HepG2 (cell line): ENCODE measurements at regions not wholly inside any gene's neighbourhood (a gene's known extent, or its start where the extent isn't known, plus 50 kb on each side); places are given as distances from the start of the nearest gene placed in this dataset.

ENCODE experiments used
- ATAC-seq: fragments of 200-7000 bp; cut with Tn5 transposase; 3 replicates; pipeline ENCODE4 v1.9.1; 2020; ENCODE audit warnings: mild to moderate bottlenecking, moderate library complexity
- BruUV-seq: library from RNA; stranded (reverse); fragments of 400-500 nt; replicated peaks from 2 replicates; lab custom pipeline; 2021; lab: Mats Ljungman, UMichigan
- CTCF ChIA-PET: fragments of 300-600 bp; formaldehyde crosslinking; extraction: SDS; loops from one replicate; lab custom pipeline; 2021; ENCODE audit warnings: low total read pairs, inconsistent platforms, low intra/inter-chr PET ratio; lab: Yijun Ruan, JAX
- POLR2A ChIA-PET: fragments of 350-600 bp; sonication (Branson Sonifier 250); formaldehyde crosslinking; loops from one replicate; lab custom pipeline; 2020; ENCODE audit warnings: antibody characterized with exemption, inconsistent platforms; lab: Yijun Ruan, JAX
- DNase-seq: peaks from one replicate; pipeline ENCODE4 v3.0.0-alpha.2; 2015; ENCODE audit warnings: low spot score
- FAIRE-seq: peaks from 3 replicates; lab custom pipeline; 2011; peaks lifted over from hg19 to GRCh38; lab: Jason Lieb, UNC
- H2AFZ ChIP-seq: one replicate; pipeline ENCODE4 v1.6.1; 2011; ENCODE audit warnings: low read length, inconsistent platforms
- H3K27ac ChIP-seq: fragments of 300-600 bp; 3 replicates; pipeline ENCODE4 v1.8.0; 2011; ENCODE audit warnings: mixed run types, mild to moderate bottlenecking, mixed read lengths, low read length, inconsistent platforms; ENCODE audit not compliant: insufficient read depth; ENCODE audit errors: extremely low read length
- H3K27me3 ChIP-seq, 2 experiments: fragments of 200-600 bp in 1 of 2; 2 replicates in 1 of 2; 3 replicates in 1 of 2; pipeline versions ENCODE4 v1.6.0 to v1.8.0; 2011; ENCODE audit warnings: low read length in 2 of 2, mild to moderate bottlenecking in 2 of 2, moderate library complexity in 2 of 2, inconsistent platforms in 1 of 2; ENCODE audit not compliant: insufficient read depth in 2 of 2, control insufficient read depth in 1 of 2
- H3K36me3 ChIP-seq, 2 experiments: fragments of 200-600 bp in 1 of 2; replicated peaks in 1 of 2; 2 replicates in 1 of 2; 3 replicates in 1 of 2; pipeline versions ENCODE4 v1.5.1 to v1.8.0; 2011; ENCODE audit warnings: low read length in 2 of 2, inconsistent platforms in 1 of 2; ENCODE audit not compliant: insufficient read depth in 2 of 2, control insufficient read depth in 1 of 2
- H3K4me1 ChIP-seq: 2 replicates; pipeline ENCODE4 v1.5.1; 2012; ENCODE audit warnings: low read length, inconsistent platforms; ENCODE audit not compliant: insufficient read depth
- H3K4me2 ChIP-seq: 2 replicates; pipeline ENCODE4 v1.6.0; 2011; ENCODE audit warnings: low read depth, low read length, inconsistent platforms
- H3K4me3 ChIP-seq, 3 experiments: fragments of 200-600 bp in 1 of 3; sonication (generic), shearing (Covaris generic) in 1 of 3; replicated peaks in 1 of 3; 2 replicates each; pipeline ENCODE4 v1.5.1; 2011 to 2016; ENCODE audit warnings: low read length in 3 of 3, inconsistent platforms in 2 of 3, low read depth in 2 of 3, mild to moderate bottlenecking in 2 of 3, control low read depth in 1 of 3, mixed read lengths in 1 of 3; ENCODE audit not compliant: insufficient read depth in 1 of 3
- H3K79me2 ChIP-seq: one replicate; pipeline ENCODE4 v1.6.1; 2011; ENCODE audit warnings: low read length, inconsistent platforms; ENCODE audit not compliant: insufficient read depth
- H3K9ac ChIP-seq: 2 replicates; pipeline ENCODE4 v1.6.0; 2011; ENCODE audit warnings: mild to moderate bottlenecking, low read depth, low read length, inconsistent platforms; ENCODE audit not compliant: insufficient read depth
- H3K9me3 ChIP-seq: 2 replicates; pipeline ENCODE4 v1.5.1; 2012; ENCODE audit warnings: mild to moderate bottlenecking, low read length
- H4K20me1 ChIP-seq: 2 replicates; pipeline ENCODE4 v1.6.0; 2011; ENCODE audit warnings: inconsistent platforms, mild to moderate bottlenecking, low read length, moderate library complexity; ENCODE audit not compliant: insufficient read depth
- CTCF ChIP-seq: sonication (generic); formaldehyde crosslinking; IDR thresholded peaks from 2 replicates; pipeline ENCODE4 v1.5.0; 2020; ENCODE audit warnings: mild to moderate bottlenecking, missing genetic modification reagents, moderate library complexity
- DPF2 ChIP-seq: sonication (generic); formaldehyde crosslinking; IDR thresholded peaks from 2 replicates; pipeline ENCODE4 v1.4.0; 2020; ENCODE audit warnings: mild to moderate bottlenecking, low read depth, missing genetic modification reagents, borderline replicate concordance
- HNRNPK ChIP-seq: fragments of 200-400 bp; formaldehyde crosslinking; IDR thresholded peaks from 2 replicates; pipeline ENCODE4 v1.6.1; 2018; ENCODE audit warnings: low read length, low read depth, moderate library complexity, mild to moderate bottlenecking; ENCODE audit not compliant: poor library complexity, severe bottlenecking
- HOXD1 ChIP-seq: sonication (generic); formaldehyde crosslinking; IDR thresholded peaks from 2 replicates; pipeline ENCODE4 v1.5.0; 2020; ENCODE audit warnings: missing genetic modification reagents
- MAFK ChIP-seq, 2 experiments: IDR thresholded peaks in 1 of 2; conservative IDR thresholded peaks in 1 of 2; 2 replicates each; pipeline ENCODE4 v1.6.1; 2011; ENCODE audit warnings: improper control_type of control experiment in 2 of 2, low read length in 2 of 2
- MTA1 ChIP-seq: sonication (generic); formaldehyde crosslinking; IDR thresholded peaks from 2 replicates; pipeline ENCODE4 v1.4.0; 2020; ENCODE audit warnings: missing genetic modification reagents, mild to moderate bottlenecking, borderline replicate concordance
- NCOA1 ChIP-seq: sonication (generic); formaldehyde crosslinking; IDR thresholded peaks from 2 replicates; pipeline ENCODE4 v1.9.0; 2021; ENCODE audit warnings: missing genetic modification reagents
- PATZ1 ChIP-seq: sonication (generic); formaldehyde crosslinking; IDR thresholded peaks from 2 replicates; pipeline ENCODE4 v1.4.0; 2020; ENCODE audit warnings: missing genetic modification reagents
- SMYD3 ChIP-seq: sonication (generic); formaldehyde crosslinking; IDR thresholded peaks from 2 replicates; pipeline ENCODE4 v1.8.1; 2023; ENCODE audit warnings: mild to moderate bottlenecking, missing genetic modification reagents
- ZNF274 ChIP-seq: sonication (generic); formaldehyde crosslinking; IDR thresholded peaks from 2 replicates; pipeline ENCODE4 v1.5.1; 2020; ENCODE audit warnings: mild to moderate bottlenecking, missing genetic modification reagents
- WGBS: methylation state at CpG from one replicate; pipeline ENCODE4 v1.1.6; 2017; ENCODE audit warnings: low lambda C conversion rate; 5-methylcytosine and 5-hydroxymethylcytosine counted together
- in situ Hi-C: cut with HindIII; loops from 2 replicates; pipeline ENCODE4 v1.10.0; 2017; ENCODE audit warnings: low pct_unique_long_range_greater_than_20kb; ENCODE audit not compliant: extremely low pct_ligation_motif_present
- intact Hi-C: fragments of 100-400 bp; cut with micrococcal nuclease; formaldehyde crosslinking; loops from one replicate; pipeline ENCODE4 v1.10.0; 2022; ENCODE audit not compliant: unreplicated experiment
- TF ChIP-seq, protein P1 (sequence below): sonication (generic); formaldehyde crosslinking; conservative IDR thresholded peaks from 2 replicates; pipeline ENCODE4 v1.4.0; 2020; ENCODE audit warnings: mild to moderate bottlenecking, missing genetic modification reagents, moderate library complexity
- TF ChIP-seq, protein P2 (sequence below): sonication (generic); formaldehyde crosslinking; IDR thresholded peaks from 2 replicates; pipeline ENCODE4 v1.4.0; 2020; ENCODE audit warnings: missing genetic modification reagents

GRCh38 chr9:129548571-129549135 is 72.2 kb downstream of the C9orf50 start:
- ATAC-seq, result peak; percentile 86
- BruUV-seq, result no TSS peak
- H3K4me1 ChIP-seq, result peaks cover 52% of the 10 kb centered on the region
- DNase-seq, result peak; percentile 45
- H3K79me2 ChIP-seq, result no peaks in the 10 kb centered on the region
- no peak overlapping the region for H2AFZ ChIP-seq
- peak; percentile 66 for FAIRE-seq
- H4K20me1 ChIP-seq, result no peaks in the 10 kb centered on the region
- ChIA-PET CTCF (interaction anchor here (1.0 kb wide), 1 partner anchor 62 kb away, joined by 5 read pairs; no protein-coding TSS in a partner anchor), POLR2A (interaction anchor here (0.5 to 3.1 kb wide), 7 partner anchors 9 to 56 kb away, joined by 3 to 32 read pairs (median 4); no protein-coding TSS in a partner anchor)
- no peaks in the 10 kb centered on the region for H3K9me3 ChIP-seq
- H3K36me3 ChIP-seq, result no peaks in the 10 kb centered on the region
- peak overlapping the region; percentile 49 for H3K9ac ChIP-seq
- in situ Hi-C loops, result no loop called here
- peak overlapping the region; percentile 55 for H3K27ac ChIP-seq
- peak overlapping the region in 1 of 3 experiments; percentile 32; a peak in 2 of 6 replicates for H3K4me3 ChIP-seq
- intact Hi-C loops, result loop anchor here (1.0 kb wide), 1 partner anchor 8 kb away; no protein-coding TSS in a partner anchor
- H3K27me3 ChIP-seq, result no peaks in the 10 kb centered on the region
- peak overlapping the region; percentile 62 for H3K4me2 ChIP-seq
- 46% methylated on average over 4 of the region's 11 CpGs for WGBS
- TF ChIP-seq HOXD1 (CRISPR knock-in tag) (0 out of 2 replicates have a peak, but pooled peaks have one; percentile 21), PATZ1 (CRISPR knock-in tag) (peak; percentile 13; the same call in 1 of the 2 replicates), MAFK (conservative IDR thresholded peaks at IDR 0.05 in 1 of 2, IDR thresholded peaks at IDR 0.05 in 1 of 2; ENCODE audit: low read length in 2 of 2) (no peak), SMYD3 (CRISPR knock-in tag) (no peak), ZNF274 (CRISPR knock-in tag) (0 out of 2 replicates have a peak, but pooled peaks have one; percentile 14), HNRNPK (no peak), DPF2 (no peak), MTA1 (CRISPR knock-in tag) (peak; percentile 44; the same call in 1 of the 2 replicates), NCOA1 (CRISPR knock-in tag) (no peak), CTCF (CRISPR knock-in tag) (peak; percentile 40)
- TF ChIP-seq, protein P1, sequence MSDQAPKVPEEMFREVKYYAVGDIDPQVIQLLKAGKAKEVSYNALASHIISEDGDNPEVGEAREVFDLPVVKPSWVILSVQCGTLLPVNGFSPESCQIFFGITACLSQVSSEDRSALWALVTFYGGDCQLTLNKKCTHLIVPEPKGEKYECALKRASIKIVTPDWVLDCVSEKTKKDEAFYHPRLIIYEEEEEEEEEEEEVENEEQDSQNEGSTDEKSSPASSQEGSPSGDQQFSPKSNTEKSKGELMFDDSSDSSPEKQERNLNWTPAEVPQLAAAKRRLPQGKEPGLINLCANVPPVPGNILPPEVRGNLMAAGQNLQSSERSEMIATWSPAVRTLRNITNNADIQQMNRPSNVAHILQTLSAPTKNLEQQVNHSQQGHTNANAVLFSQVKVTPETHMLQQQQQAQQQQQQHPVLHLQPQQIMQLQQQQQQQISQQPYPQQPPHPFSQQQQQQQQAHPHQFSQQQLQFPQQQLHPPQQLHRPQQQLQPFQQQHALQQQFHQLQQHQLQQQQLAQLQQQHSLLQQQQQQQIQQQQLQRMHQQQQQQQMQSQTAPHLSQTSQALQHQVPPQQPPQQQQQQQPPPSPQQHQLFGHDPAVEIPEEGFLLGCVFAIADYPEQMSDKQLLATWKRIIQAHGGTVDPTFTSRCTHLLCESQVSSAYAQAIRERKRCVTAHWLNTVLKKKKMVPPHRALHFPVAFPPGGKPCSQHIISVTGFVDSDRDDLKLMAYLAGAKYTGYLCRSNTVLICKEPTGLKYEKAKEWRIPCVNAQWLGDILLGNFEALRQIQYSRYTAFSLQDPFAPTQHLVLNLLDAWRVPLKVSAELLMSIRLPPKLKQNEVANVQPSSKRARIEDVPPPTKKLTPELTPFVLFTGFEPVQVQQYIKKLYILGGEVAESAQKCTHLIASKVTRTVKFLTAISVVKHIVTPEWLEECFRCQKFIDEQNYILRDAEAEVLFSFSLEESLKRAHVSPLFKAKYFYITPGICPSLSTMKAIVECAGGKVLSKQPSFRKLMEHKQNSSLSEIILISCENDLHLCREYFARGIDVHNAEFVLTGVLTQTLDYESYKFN (CRISPR knock-in tag), result peak; percentile 45; the same call in 1 of the 2 replicates
- TF ChIP-seq, protein P2, sequence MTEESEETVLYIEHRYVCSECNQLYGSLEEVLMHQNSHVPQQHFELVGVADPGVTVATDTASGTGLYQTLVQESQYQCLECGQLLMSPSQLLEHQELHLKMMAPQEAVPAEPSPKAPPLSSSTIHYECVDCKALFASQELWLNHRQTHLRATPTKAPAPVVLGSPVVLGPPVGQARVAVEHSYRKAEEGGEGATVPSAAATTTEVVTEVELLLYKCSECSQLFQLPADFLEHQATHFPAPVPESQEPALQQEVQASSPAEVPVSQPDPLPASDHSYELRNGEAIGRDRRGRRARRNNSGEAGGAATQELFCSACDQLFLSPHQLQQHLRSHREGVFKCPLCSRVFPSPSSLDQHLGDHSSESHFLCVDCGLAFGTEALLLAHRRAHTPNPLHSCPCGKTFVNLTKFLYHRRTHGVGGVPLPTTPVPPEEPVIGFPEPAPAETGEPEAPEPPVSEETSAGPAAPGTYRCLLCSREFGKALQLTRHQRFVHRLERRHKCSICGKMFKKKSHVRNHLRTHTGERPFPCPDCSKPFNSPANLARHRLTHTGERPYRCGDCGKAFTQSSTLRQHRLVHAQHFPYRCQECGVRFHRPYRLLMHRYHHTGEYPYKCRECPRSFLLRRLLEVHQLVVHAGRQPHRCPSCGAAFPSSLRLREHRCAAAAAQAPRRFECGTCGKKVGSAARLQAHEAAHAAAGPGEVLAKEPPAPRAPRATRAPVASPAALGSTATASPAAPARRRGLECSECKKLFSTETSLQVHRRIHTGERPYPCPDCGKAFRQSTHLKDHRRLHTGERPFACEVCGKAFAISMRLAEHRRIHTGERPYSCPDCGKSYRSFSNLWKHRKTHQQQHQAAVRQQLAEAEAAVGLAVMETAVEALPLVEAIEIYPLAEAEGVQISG, result peak; percentile 14; the same call in 1 of the 2 replicates
